ENCODE measurements at regions not wholly inside any gene's neighbourhood (a gene's known extent, or its start where the extent isn't known, plus 50 kb on each side); places are given as distances from the start of the nearest gene placed in this dataset.

- Histone ChIP-seq H2AK5ac (ENCODE audit: low read depth, low read length) (no peak overlapping the region), H3K79me1 (ENCODE audit: low read depth, low read length) (no peaks in the 10 kb centered on the region), H3K27ac (ENCODE audit: low read depth, low read length) (no peak overlapping the region), H4K91ac (replicated peaks; ENCODE audit: insufficient read length, low read length) (no peak overlapping the region), H3K9me3 (ENCODE audit: insufficient read depth in 2 of 2, low read depth in 1 of 2, low read length in 1 of 2) (no peaks in the 10 kb centered on the region), H3K4ac (replicated peaks; ENCODE audit: insufficient read length, low read depth, low read length) (no peak overlapping the region), H2BK20ac (ENCODE audit: low read length) (no peak overlapping the region), H2BK120ac (replicated peaks; ENCODE audit: low read depth, low read length) (no peak overlapping the region), H4K8ac (ENCODE audit: extremely low read depth, insufficient read depth, low read length) (no peak overlapping the region), H3K56ac (replicated peaks; ENCODE audit: insufficient read length, low read depth, low read length) (no peak overlapping the region), H3K36me3 (ENCODE audit: control insufficient read depth in 2 of 4, insufficient read depth in 4 of 4, low read length in 3 of 4) (no peaks in the 10 kb centered on the region), H2BK12ac (ENCODE audit: low read depth, low read length) (no peak overlapping the region), H3K79me2 (ENCODE audit: control insufficient read depth in 1 of 2, insufficient read depth in 2 of 2, low read length in 2 of 2) (no peaks in the 10 kb centered on the region), H3K23ac (ENCODE audit: insufficient read length) (no peak overlapping the region), H2BK5ac (ENCODE audit: low read depth, low read length) (no peak overlapping the region), H3K4me2 (ENCODE audit: insufficient read depth in 1 of 2, low read depth in 2 of 2, low read length in 2 of 2) (no peak overlapping the region), H3K23me2 (ENCODE audit: low read depth, low read length) (no peaks in the 10 kb centered on the region), H4K5ac (ENCODE audit: insufficient read length, low read depth, low read length) (no peak overlapping the region), H2AFZ (ENCODE audit: low read length) (no peak overlapping the region), H3K9ac (replicated peaks in 1 of 4; ENCODE audit: extremely low read depth in 1 of 4, low read depth in 3 of 4, low read length in 3 of 4) (no peak overlapping the region), H3K4me3 (ENCODE audit: extremely low read depth in 1 of 4, insufficient read depth in 2 of 4, low read depth in 3 of 4, low read length in 4 of 4) (no peak overlapping the region), H3K27me3 (replicated peaks in 1 of 4; ENCODE audit: control insufficient read depth in 3 of 4, extremely low read depth in 1 of 4, insufficient read depth in 3 of 4, low read length in 3 of 4) (no peaks in the 10 kb centered on the region; a peak in 1 of 7 replicates), H3K18ac (ENCODE audit: extremely low read depth, low read length) (no peak overlapping the region), H4K20me1 (replicated peaks in 1 of 2; ENCODE audit: control insufficient read depth in 1 of 2, insufficient read depth in 2 of 2, low read length in 2 of 2) (no peaks in the 10 kb centered on the region), H3K4me1 (replicated peaks in 1 of 4; ENCODE audit: control insufficient read depth in 3 of 4, insufficient read depth in 4 of 4, low read length in 3 of 4) (peaks cover 0 to 4% (median 0%) of the 10 kb centered on the region in 4 experiments; a peak in 1 of 7 replicates), H3K14ac (ENCODE audit: insufficient read length) (no peak overlapping the region), H2BK15ac (ENCODE audit: low read length) (no peak overlapping the region)
- 71% methylated on average over 5 of the region's 5 CpGs; no CpG with 5 or more reads in 1 of the 2 experiments for WGBS, 2 experiments (ENCODE audit: extremely low coverage in 1 of 2, insufficient coverage in 1 of 2, insufficient read length in 1 of 2, insufficient replicate concordance in 2 of 2, low coverage in 1 of 2, low lambda C conversion rate in 2 of 2, missing lambda C conversion rate in 1 of 2)
- DNase-seq (ENCODE audit: low read depth in 1 of 2, low spot score in 2 of 2), result no peak
- ChIA-PET POLR2A (ENCODE audit: partially characterized antibody) (no interaction called here), CTCF (ENCODE audit: partially characterized antibody) (no interaction called here)
- no peak for FAIRE-seq
- no peak for TF ChIP-seq TAF1 (IDR thresholded peaks at IDR 0.05; ENCODE audit: low read depth, low read length)
- no peak for TF ChIP-seq ASH2L (IDR thresholded peaks at IDR 0.05; ENCODE audit: low read length)
- TF ChIP-seq BRCA1 (IDR thresholded peaks at IDR 0.05; ENCODE audit: low read depth, low read length), result no peak
- TF ChIP-seq KDM4A (IDR thresholded peaks at IDR 0.05; ENCODE audit: low read depth, low read length, severe bottlenecking), result no peak
- no peak for TF ChIP-seq ATF3 (IDR thresholded peaks at IDR 0.05; ENCODE audit: insufficient read depth, low read depth, low read length)
- no peak for TF ChIP-seq SRF (IDR thresholded peaks at IDR 0.05; ENCODE audit: low read depth, low read length)
- TF ChIP-seq TCF12 (IDR thresholded peaks at IDR 0.05; ENCODE audit: low read depth, low read length), result no peak
- TF ChIP-seq KDM1A (IDR thresholded peaks at IDR 0.05; ENCODE audit: borderline replicate concordance, low read length), result no peak
- TF ChIP-seq SP2 (IDR thresholded peaks at IDR 0.05; ENCODE audit: low read length), result no peak
- no peak for TF ChIP-seq RBBP5 (IDR thresholded peaks at IDR 0.05; ENCODE audit: borderline replicate concordance, low read depth, low read length)
- no peak for TF ChIP-seq YY1 (IDR thresholded peaks at IDR 0.05; ENCODE audit: low read depth, low read length)
- no peak for TF ChIP-seq EZH2 (IDR thresholded peaks at IDR 0.05; ENCODE audit: low read depth, low read length, severe bottlenecking)
- TF ChIP-seq JUND (IDR thresholded peaks at IDR 0.05; ENCODE audit: low read length), result no peak
- no peak for TF ChIP-seq CBX5 (IDR thresholded peaks at IDR 0.05; ENCODE audit: low read depth, low read length)
- TF ChIP-seq HDAC2 (IDR thresholded peaks at IDR 0.05; ENCODE audit: borderline replicate concordance in 1 of 2, low read depth in 2 of 2, low read length in 2 of 2), result no peak
- no peak for TF ChIP-seq RFX5 (IDR thresholded peaks at IDR 0.05; ENCODE audit: borderline replicate concordance, low read depth, low read length)
Observed at GRCh38 chr19:29372091-29372415, 153.7 kb upstream of the VSTM2B start.
